OCI-LY3 (cell line): ENCODE measurements at regions not wholly inside any gene's neighbourhood (a gene's known extent, or its start where the extent isn't known, plus 50 kb on each side); places are given as distances from the start of the nearest gene placed in this dataset.

Experiments
- EZH2phosphoT487 ChIP-seq: fragments of 200-600 bp; shearing (Covaris generic); IDR thresholded peaks from 2 replicates; pipeline ENCODE4 v1.6.1; 2018; ENCODE audit warnings: antibody characterized with exemption, mixed run types, low read depth
- TF ChIP-seq, protein P1 (sequence below): fragments of 200-600, 300-600 bp; sonication (generic); IDR thresholded peaks from 2 replicates; pipeline ENCODE4 v1.5.1; 2014; ENCODE audit warnings: antibody characterized with exemption, low read length, low read depth

DNA sequence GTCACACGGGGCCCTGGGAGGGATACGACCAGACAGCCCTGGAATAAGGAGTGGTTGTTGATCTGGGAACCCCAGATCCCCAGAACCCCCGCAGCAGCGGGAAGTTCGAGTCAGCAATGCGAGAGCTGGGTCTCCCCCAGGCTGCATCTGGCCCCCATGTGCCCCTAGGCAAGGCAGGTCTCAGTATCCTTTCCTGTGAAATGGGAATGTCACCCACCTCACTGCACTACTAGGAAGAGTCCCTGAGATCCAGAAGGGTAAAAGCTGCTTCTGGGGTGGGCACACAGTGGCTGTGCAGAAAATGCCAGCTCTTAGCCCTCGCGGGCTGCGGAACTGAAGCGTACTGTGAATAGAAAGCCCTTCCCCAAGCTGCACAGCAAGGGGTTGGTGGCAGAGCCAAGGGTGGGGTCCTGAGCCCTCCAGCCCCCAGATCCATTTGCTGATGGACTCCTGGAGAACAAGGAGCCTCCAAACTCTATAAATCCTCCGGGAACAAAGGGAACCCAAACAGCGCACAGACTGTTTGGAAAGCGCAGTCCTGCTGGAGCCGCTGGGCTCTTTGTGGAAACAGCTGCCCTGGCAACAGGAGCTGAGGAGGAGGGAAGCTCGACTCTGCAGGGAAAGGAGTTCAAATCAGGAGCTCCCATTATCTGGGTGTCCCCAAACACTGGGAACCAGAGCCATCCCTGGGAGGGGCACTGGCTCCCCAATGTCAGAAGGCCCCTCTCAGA lies 68.2 kb upstream of the SHISAL1 start:
- TF ChIP-seq, protein P1, sequence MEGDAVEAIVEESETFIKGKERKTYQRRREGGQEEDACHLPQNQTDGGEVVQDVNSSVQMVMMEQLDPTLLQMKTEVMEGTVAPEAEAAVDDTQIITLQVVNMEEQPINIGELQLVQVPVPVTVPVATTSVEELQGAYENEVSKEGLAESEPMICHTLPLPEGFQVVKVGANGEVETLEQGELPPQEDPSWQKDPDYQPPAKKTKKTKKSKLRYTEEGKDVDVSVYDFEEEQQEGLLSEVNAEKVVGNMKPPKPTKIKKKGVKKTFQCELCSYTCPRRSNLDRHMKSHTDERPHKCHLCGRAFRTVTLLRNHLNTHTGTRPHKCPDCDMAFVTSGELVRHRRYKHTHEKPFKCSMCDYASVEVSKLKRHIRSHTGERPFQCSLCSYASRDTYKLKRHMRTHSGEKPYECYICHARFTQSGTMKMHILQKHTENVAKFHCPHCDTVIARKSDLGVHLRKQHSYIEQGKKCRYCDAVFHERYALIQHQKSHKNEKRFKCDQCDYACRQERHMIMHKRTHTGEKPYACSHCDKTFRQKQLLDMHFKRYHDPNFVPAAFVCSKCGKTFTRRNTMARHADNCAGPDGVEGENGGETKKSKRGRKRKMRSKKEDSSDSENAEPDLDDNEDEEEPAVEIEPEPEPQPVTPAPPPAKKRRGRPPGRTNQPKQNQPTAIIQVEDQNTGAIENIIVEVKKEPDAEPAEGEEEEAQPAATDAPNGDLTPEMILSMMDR: no peak
- TF ChIP-seq EZH2phosphoT487: no peak
